ENCODE measurements at regions not wholly inside any gene's neighbourhood (a gene's known extent, or its start where the extent isn't known, plus 50 kb on each side); places are given as distances from the start of the nearest gene placed in this dataset.
"Not testable (repeated sequence)": the region's sequence is repeated elsewhere in the genome, so short reads cannot be mapped to it uniquely, and the experiment has no call there.

DNA sequence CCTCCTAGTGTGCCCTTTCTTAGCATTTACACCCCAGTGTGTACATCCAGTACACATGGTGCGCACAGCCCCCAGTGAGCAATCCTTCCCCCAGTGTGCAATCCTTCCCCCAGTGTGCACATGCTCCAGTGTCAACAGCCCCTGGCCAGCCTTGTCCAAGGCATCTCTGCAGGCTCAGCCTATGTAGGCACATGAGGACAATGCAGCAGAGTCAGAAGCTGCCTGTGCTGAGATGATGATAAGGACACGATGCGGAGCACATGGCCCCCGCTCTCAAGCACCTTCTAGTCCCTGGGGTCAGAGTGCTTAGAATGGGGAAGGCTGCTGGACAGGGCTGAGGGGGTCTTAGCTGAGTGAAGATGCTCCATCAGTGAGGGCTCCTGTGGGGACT lies 69.8 kb downstream of the GADD45G start:
- DNase-seq, result no peak

DNA sequence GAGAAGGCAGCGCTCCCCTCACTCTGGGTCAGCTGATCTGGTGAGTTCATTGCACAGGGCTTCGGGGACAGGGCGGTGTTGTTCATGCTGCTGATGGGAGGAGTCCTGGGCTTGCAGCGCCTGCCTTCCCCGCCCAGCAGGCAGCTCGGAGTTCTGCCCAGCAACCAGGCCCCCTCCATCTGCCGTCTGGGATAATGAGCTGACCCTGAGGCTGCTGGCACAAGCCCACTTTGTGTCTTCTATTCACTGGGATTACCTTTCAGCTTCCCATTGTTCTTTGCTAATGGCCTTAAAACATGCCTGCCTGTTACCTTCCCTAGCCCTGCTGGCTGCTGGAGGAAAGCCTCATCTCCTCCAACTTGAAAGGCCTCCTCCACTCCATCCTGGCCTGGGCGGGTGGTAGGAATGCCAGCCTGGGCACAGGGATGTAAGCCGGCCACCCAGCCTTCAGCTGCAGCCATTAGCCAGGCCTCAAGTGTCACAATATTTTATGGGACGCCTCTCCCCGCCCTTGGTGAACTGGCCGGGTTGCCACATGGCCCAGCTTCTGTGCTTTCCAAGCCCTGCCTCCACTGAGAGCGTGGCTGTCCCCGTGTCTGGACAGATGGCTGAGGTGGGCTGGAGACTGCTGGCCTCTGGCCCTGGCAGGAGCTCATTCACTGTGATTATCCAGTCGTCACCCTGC lies 70.4 kb downstream of the GADD45G start:
- no peak for DNase-seq

DNA sequence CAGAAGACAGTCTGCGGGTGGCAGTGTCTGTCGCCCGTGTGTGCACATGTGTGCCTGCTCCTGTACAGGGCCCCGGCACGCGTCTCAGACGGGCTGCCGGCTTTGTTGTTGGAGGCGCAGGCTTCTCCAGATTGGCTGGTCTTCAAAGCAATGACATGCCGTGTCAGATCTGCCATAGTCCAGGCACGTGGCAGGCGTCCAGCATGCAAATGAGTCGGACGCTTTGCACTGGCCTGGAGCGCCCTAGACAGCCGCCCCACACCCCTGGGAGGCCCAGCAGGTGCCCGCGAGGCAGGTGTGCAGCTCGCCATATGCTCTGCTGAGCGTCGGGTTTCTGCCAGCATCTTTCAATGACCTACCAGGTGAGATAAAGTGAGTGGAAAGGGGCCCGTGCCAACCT lies 71.5 kb downstream of the GADD45G start:
- DNase-seq, result no peak

DNA sequence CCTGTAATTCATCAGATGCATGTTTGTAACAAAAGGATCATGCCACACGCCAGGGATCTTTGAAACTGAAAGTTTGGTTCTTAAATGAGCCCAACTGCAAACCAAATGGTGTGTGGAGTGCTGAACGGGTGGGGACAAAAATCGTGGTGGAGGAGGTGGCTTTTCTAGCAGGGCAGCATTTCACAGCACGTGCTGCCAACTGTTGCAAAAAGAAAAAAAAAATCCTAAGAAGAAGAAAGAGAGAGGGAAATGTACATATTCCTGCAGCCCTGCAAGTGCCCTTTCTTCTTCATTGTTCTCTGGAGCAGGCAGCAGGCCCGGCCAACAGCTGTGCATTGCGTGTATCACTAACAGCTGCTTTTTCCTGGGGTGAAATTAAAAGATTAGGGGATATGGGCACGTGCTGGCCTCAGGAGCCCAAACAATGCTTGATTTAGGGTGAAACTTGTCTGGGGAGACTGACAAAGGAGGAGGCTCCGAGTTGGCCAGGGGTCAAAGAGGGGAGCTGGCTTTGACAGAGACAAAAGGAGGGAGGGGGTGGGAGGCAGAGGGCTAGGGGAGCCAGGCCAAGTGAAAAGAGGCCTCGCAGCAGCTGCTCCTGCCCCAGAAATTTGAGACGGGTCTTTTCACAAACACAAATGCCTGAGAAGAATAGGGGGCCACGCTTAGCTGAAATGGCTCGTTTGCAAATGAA lies 73.0 kb downstream of the GADD45G start:
- no peak for DNase-seq

DNA sequence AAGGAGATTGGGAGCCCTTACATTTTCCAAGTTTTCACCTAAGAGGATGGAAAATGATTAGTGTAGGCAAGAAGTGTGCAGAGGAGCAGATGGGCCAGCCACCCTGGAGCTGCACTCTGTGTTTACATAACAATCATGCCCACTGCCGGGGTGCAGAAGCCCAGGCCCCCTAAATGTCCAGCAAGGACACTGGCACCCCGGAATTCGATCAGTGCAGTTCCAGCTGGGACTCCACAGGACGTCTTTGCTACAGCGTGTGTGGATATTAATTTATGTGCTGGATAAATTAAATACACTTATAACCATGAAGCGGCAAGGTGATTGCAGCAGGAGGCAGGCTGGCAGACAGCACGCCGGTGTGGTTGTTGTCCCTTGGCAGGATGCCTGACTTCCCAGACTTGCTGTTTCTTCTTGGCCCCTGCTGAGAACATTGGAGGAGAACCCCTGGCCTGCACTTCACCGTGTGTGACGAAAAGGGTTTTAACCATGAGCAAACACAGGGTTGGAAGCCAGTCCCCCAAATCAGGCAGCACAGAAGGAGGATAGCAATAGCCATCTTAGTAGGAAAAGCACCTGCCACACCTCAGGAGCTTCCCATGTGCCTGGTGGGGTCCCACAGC lies 73.7 kb downstream of the GADD45G start:
- no peak for DNase-seq

DNA sequence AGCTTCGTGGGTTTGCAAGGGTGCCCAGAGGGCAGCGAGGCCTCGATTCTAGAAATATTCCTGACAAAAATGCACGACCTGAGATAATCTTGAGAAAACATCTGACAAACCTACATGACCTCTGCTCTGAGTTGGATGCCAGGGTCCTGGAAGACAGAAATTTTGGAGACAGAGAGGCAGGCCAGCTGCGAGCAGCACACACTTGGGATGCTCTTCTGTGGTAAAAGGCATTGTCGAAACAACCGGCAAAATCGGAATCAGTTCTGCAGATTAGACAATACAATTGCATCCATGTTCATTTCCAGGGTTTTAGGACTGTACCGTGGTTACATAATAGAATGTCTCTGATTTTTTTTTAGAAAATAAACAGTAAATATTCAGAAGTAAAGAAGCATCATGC lies 74.2 kb downstream of the GADD45G start:
- DNase-seq, result no peak

DNA sequence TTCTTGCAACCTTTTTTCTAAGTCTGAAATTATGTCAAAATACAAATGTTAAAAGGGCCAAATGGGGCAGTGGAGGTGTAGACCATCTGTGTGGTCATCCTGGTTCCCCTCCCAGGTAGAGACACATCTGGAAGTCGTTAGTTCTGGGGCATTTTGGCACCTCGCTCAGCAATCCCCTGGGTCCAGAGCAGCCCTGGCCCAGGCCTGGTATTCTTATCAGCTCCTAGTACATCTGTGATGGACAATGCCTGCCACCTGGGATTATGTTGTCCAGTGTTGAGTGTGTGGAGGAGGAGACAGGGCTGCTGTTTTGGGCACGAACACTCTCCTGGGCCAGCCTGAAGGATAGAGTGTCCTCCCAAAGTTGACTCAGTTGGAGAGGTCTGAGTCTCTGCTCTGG lies 74.8 kb downstream of the GADD45G start:
- DNase-seq, result no peak

DNA sequence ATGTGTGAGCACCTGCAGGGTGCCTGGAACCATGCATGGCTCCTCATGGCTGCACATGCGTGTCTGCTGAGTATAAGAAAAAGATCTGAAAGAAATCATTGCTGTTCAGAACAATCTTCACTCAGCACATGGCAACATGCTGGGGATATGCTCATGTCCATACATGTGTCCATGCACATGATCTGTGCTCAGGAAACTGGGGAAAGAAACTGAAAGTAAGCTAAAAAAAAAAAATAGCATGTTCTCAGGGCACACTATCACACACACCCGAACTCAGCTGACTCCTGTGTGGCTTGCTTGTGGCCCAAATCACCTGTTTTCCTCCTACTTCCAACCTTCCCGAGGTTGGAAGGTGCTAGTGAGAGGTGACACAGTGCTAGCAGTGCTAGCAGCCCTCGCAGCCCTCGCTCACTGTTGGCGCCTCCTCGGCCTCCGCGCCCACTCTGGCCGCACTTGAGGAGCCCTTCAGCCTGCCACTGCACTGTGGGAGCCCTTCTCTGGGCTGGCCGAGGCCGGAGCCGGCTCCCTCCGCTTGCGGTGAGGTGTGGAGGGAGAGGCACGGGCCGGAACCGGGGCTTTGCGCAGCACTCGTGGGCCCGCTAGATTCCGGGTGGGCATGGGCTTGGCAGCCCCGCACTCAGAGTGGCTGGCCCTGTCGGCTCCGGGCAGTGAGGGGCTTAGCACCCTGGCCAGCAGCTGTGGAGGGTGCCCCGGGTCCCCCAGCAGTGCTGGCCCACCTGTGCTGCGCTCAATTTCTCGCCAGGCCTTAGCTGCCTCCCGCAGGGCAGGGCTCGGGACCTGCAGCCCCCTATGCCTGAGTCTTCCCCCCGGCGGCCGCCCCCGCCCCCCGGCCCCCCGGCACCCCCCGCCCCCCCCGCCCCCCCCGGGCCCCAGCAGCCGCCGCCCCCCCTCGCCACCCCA lies 76.0 kb downstream of the GADD45G start:
- DNase-seq, result no peak

DNA sequence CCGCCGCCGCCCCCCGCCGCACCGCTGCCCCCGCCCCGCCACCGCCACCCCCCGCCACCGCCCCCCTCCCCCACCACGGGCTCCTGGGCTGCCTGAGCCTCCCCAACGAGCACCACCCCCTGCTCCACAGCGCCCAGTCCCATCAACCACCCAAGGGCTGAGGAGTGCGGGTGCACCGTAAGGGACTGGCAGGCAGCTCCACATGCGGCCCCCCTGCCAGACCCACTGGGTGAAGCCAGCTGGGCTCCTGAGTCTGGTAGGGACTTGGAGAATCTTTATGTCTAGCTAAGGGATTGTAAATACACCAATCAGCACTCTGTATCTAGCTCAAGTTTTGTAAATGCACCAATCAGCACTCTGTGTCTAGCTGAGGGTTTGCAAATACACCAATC lies 76.7 kb downstream of the GADD45G start:
- not testable (repeated sequence) for DNase-seq

DNA sequence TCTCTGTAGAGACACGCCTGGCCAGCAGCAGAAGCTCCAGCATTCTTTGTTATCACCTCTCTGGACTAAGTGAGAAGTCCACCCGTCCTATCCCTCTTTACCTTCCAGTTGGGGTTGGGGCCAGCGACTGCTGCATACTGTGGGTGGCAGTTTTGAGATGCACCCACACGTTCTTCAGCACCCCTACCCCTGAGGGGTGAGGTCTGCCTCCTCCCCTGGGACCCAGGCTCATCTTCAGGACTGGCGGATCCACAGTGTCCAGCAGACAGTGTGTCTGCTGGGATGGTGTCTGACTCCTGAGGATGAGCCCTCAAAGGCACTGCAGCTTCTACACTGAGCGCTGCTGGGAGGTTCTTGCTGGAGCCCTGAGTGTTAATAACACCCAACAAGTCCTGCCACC lies 78.8 kb downstream of the GADD45G start:
- no peak for DNase-seq

DNA sequence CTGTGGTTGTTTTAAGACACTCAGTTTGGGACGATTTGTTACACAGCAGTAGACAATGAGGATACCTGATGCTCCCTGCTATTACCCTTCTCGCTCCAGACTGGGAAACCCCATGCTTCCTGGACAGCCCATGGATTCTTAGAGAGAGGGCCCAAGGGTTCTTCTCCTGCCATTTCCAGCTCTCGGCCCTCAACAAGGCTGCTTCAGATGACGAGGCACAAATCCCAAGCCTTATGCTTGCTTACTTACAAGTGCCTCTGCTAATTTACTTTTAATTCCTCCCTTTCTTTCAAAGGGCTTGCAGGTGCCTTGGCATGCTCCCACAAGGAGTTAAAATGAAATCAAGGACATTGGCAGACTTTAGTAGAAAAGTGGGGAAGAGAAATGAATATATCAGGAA lies 79.4 kb downstream of the GADD45G start:
- no peak for DNase-seq

DNA sequence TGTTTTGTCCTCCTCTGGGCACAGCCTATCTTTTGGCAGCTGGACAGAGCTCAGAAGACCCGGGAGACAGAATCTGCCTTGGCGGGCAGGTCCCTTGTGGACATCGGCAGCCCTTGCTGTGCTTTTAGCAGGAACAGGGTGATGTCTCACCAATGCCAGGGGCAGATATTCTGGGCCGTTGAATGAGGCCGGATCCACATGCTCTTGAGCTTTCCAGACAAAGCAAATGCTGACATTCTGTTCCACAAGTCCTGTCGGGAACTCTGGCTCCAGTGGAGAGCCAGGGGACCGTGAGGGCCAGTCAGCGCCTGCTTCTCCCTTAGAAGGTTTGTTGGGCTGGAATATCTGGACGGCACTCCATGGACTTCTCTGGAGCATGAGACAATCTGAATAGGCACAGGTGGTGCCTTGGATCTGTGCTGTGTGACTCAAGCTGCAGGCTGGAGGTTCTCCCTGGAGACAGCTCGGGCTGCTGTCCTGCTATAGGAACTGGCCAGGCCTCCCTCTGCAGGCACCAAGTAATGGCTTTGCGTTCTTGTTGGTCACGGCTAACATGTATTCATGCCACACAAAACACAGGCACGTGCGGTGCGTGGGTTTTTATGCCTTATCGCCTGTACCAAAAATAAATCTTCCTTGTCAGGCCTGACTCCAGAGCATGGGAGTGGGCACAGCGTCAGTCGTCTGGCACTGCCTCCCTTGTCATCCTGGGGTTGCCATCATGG lies 80.3 kb downstream of the GADD45G start:
- no peak for DNase-seq

DNA sequence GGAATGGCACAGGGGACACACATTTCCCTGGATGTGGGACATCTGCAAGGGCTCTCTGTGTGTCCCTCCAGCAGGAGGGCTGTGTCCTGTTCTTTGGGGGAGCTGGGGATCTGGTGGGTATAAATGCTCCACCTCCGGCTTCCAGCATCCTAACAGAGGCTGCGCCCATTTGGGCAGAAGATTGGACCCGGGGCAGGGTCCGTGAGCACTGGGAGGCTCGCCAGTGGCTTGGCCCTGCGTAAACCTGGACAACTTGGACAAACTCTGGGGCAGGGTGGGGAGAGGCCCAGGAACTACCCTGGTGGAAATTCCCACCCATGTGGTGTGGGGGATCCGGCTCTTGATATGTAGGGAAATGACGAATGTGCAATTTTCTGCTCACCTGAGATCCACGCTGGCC lies 80.9 kb downstream of the GADD45G start:
- DNase-seq, result no peak

DNA sequence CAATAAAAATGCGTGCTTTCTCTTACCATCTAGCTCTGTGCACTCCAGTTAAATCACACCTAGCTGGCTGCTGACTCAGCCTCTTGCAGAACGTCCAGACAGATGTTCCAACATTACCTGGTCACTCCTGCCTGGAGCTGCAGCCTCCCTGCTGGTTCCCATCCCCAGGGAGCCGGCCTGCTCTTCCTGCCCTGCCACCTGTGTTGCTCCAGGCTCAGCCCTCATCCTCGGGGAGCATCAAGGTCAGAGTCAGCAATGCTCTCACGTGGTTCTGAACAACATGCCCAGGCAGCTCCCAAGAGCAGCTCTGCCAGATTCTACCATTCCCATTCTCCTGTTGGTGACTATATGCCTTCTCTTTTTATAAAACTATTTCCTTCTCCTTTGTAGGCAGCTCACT lies 81.3 kb downstream of the GADD45G start:
- no peak for DNase-seq

DNA sequence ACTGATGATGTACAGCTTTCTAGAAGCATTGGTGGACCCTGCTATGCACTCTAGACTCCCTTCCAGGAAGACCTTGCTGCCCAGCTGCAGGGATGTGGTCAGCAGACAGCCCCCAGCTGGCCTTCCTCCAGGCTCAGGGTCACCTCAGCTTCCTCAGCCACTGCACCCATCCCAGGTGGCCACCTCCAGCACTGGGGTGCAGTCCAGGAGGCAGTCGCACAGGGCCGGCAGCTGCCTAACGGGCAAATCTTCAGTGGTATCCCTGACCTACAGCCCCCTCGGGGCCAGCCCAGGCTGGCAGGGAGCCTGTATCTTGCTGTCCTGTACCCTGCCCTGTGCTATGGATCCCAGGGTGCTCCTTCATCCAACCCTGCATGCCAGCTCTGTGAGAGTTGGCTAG lies 81.8 kb downstream of the GADD45G start:
- DNase-seq, result no peak

DNA sequence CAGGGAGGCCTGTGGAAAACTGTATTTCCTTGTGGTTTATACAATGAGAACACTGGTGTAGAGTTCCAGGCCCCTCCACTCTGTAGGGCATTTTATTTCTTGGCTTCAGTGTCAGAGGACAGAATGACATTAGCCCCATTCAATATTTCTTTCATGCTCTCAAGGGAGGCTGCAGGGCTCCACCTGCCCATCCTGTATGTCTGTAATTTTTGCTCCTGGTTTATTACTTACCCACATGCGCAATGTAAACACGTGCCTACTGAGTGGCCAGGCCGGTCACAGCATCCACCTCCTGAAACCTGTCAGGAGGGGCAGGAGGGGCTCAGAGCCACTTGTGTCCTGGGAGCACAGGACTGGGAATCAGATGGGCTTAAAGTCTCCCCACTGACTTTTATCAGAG lies 82.4 kb downstream of the GADD45G start:
- no peak for DNase-seq

DNA sequence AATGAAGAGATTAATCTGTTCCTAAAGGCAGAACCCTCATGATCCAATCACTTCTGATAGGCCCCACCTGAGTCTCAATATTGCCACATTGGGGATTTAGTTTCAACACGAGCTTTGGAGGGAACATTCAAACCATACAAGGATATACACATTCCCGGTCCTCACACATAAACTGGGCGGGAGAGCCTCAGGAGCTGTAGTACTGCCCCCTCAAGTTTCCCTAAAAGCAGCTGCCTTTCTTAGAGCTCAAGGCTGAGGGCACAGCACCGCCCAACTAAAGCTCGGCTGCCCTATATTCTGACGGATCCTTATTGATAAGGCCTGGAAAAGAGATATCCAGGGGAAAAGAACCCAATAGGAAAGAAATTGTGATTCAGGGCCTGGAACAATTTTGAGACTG lies 83.0 kb downstream of the GADD45G start:
- DNase-seq, result no peak

DNA sequence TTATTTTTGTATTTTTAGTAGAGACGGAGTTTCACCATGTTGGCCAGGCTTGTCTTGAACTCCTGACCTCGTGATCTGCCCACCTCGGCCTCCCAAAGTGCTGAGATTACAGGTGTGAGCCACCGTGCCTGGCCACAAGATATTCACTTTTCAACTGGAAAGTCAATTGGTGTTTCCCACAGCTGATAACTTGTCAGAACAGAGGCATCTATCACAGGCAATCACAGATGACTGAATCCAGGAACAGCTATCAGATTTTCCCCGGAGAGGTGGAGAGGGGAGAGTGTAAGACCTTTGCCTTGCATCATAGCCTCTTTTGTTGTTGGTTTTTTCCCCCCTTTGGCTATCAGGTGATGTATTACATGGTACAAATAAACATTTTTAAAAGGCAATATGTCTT lies 84.5 kb downstream of the GADD45G start:
- DNase-seq, result not testable (repeated sequence)

DNA sequence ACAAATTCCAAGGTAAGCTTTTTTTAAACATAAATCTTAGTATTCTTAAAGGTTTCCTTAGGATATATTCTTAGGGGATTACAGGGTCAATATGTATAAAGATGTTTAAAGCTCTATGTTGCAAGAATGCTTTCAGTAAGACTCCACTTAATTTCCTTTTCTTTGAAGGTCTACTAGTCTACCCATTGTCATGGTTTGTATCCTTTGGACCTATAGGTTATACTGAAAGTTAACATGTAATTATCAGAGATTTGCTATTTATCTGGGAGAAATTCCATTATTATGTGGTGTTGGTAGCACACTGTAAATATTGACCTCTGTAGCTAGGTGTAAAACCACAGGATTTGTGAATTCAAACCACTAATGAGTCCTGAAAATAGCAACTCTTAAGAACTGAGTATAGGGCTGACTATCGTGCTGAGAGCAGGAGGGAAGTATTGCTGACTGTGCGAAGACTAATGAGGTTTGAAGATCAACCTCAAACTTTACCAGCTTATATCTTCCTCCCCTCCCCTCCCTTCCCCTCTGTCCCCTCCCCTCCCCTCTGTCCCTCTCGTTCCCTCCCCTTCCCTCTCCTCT lies 85.6 kb downstream of the GADD45G start:
- DNase-seq, result no peak

DNA sequence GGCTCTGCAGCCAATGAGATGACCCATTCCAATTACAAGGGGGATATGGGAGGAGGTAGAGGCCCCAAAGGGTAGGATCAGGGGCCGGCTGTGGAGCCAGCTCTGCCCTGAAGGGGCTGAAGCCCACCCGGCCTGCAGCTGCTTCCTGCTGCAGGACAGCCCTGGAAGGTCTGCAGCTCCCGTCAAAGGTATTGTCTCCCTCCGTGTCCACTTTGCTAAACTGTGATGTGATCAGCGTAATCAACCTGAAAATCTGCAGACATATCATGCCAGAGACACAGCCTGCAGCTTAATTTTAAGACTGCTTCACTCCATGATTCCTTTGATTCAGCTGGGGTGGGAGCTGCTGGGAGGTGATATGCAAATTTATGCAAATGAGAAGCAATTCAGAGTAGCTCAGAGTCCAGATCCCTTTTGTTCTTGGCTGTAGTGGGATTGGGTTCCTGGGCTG lies 90.7 kb downstream of the GADD45G start:
- no peak for DNase-seq

DNA sequence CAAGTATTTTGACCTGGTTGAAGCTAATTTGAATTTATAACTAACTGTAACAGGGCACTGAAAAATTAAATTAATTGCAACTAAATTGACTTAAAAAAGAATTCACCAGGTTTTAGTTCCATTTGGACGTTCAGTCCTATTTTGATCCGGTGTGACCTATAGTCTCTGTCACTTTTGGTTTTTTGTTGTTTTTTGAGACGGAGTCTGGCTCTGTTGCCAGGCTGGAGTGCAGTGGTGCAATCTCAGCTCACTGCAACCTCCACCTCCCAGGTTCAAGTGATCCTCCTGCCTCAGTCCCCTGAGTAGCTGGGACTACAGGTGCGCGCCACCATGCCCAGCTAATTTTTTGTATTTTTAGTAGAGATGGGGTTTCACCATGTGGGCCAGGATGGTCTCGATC lies 91.2 kb downstream of the GADD45G start:
- DNase-seq, result not testable (repeated sequence)

DNA sequence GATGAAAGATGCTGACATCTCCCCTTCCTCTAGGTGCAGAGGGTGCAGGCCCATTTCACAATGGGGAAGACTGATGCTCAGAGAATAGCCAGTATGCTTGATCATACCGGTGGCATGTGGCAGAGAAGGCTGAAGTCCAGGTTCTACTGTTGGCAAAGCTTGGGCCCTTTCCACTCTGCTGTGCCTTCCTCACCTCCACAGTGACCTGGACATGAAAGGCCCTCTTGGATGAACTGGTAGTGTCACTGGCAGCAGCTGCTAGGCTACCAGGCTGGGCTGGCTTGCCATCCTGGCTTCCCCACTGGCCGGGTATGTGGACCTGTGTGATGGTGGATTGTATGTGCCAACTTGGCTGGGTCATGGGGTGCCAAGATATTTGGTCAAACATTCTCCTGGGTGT lies 92.0 kb downstream of the GADD45G start:
- no peak for DNase-seq

Measured in amniotic stem cell (primary cell).